GM18909 (cell line): ENCODE measurements at regions not wholly inside any gene's neighbourhood (a gene's known extent, or its start where the extent isn't known, plus 50 kb on each side); places are given as distances from the start of the nearest gene placed in this dataset.
"Not testable (repeated sequence)": the region's sequence is repeated elsewhere in the genome, so short reads cannot be mapped to it uniquely, and the experiment has no call there.

Source experiments
- ATAC-seq: cut with Tn5 transposase; IDR thresholded peaks from one replicate; pipeline ENCODE4 v1.9.1; 2021; ENCODE audit warnings: mild to moderate bottlenecking; ENCODE audit not compliant: unreplicated experiment, poor library complexity

DNA sequence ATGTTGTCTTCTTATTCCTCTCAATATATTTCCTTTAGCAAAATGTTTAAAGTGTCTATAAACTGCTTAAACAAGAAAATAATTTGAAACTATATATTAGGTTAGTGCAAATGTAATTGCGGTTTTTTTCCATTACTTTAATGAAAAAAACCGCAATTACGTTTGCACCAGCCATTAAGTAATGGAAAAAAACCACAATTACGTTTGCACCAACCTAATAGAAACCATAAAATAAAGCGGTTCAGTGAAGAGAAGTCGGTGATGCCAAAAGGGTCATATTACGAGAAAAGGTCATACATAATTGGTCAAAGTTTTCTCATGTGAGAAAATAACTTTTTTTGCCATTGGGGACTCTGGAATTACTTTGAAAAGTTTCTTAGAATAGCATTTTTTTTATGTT lies 385.6 kb upstream of the ST8SIA4 start:
- no peak for ATAC-seq

GRCh38 chr5:101284736-101285375 lies 381.8 kb upstream of the ST8SIA4 start:
- no peak for ATAC-seq

DNA sequence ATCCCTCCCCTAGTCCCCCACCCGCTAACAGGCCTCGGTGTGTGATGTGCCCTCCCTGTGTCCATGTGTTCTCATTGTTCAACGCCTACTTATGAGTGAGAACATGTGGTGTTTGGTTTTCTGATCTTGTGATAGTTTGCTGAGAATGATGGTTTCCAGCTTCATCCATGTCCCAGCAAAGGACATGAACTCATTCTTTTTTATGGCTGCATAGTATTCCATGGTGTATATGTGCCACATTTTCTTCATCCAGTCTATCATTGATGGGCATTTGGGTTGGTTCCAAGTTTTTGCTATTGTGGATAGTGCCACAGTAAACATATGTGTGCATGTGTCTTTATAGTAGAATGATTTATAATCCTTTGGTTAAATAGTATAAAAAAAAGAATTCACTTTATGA lies 380.9 kb upstream of the ST8SIA4 start:
- ATAC-seq = not testable (repeated sequence)

- ATAC-seq = no peak
These were observed 375.8 kb upstream of the ST8SIA4 start for GRCh38 chr5:101278917-101279316.

DNA sequence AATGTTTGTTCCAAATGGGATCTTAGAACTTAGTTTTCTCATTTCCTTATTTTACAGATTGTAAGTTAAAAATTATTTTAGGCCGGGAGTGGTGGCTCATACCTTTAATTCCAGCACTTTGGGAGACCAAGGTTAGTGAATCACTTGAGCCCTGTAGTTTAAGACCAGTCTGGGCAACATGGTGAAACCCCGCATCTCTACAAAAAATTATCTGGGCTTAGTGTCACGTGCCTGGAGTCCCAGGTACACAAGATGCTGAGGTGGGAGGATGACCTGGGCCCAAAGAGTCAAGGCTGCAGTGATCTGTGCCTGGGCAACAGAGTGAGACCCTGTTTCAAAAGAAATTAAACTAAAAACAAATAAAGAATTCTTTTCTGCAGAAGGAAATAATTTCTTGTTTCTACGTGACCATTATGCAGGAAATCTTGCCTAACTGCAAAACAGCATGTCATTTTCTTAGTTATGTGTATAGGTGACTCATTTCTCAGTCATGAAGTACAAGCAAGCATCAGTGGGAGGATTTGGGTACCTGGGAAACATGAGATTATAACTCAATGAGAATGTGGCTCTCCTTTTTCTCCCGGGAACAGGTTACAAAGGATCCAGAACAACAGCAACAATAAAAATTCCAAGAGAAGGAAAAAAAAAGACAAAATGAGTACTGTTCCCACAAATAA lies 375.1 kb upstream of the ST8SIA4 start:
- no peak for ATAC-seq

DNA sequence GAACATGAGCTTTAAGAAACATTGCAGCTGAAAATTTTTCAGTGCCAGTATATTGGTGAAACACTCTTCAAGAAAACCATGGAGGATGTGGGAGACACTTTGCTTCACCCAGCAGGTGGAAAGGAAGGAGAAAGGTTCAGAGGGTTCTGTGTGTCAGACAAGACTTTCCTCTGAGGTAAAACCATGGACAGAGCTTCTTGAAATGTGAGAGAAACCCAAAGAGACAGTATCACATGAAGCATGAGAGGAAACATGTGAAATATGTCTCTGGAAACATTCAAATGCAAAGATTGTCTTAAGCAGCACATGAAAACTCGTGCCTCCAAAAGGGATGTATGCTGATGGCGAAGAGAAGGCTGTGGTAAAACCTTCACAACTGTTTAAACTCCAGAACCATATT lies 368.9 kb upstream of the ST8SIA4 start:
- no peak for ATAC-seq

GRCh38 chr5:101271416-101271815 lies 368.3 kb upstream of the ST8SIA4 start:
- ATAC-seq = no peak

GRCh38 chr5:101260857-101261256 lies 357.8 kb upstream of the ST8SIA4 start:
- no peak for ATAC-seq

DNA sequence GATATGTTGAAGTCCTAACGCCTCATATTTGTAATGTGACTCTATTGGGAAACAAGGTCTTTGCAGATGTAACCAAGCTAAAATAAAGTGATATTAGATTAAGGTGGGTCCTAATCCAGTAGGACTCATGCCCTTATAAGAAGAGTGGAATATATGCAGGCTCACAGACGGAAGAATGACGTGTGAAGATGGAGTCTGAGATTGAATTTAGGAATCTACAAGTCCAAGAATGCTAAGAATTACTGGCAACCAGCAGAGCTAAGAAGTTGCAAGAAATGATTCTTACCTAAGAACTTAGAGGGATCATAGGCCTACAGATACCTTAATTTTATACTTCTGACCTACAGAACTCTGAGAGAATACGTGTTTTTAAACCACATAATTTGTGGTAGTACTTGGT lies 350.0 kb upstream of the ST8SIA4 start:
- ATAC-seq = no peak

DNA sequence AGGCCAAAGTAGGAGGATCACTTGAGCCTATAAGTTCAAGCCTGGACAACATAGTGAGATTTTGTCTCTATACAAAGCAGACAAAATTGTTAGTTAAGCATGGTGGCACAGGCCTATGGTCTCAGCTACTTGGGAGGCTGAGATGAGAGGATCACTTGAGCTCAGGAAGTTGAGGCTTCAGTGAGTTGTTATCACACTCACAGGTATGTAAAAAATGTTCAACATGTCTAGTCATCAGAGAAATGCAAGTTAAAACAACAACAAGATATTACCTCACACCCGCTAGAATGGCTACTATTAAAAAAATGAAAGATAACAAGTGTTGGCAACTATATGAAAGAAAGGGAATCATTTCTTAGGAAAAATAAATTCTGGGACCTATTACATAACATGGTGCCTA lies 341.5 kb upstream of the ST8SIA4 start:
- no peak for ATAC-seq

DNA sequence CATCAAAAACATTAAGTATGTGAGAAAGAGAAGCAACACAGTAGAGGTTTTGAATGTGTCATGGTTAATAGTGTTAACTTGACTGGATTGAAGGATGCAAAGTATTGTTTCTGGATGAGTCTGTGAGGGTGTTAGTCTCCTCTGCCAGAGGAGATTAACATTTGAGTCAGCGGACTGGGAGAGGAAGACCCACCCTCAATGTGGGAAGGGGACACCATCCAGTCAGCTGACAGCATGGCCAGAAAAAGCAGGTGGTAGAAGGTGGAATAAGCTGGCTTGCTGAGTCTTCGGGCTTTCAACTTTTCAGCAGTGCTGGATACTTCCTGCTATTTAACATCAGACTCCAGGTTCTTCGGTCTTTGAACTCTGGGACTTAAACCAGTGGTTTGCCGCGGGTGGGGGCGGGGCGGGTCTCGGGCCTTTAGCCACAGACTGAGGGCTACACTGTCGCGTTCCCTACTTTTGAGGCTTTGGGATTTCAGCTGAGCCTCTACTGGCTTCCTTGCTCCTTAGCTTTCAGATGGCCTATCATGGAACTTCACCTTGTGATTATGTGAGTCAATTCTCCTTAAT lies 309.9 kb upstream of the ST8SIA4 start:
- no peak for ATAC-seq

DNA sequence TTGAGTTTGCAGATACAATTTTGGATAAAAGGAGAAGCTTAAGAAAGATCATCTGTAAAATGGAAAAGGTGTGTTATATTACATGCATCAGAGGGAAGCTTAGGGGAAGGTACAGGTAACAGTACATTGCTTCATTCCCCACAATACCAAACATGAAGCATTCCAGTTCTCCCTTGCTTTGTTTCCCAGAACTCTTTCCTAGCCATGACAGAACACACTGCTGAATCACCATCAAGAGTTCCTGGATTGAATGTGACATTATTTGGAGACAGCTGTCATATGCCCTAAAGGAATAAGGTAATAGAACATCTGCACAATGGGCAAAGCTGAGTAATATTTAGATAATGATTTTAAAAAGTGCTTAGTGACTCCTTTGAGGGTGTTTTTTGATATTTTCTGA lies 303.5 kb upstream of the ST8SIA4 start:
- no peak for ATAC-seq

DNA sequence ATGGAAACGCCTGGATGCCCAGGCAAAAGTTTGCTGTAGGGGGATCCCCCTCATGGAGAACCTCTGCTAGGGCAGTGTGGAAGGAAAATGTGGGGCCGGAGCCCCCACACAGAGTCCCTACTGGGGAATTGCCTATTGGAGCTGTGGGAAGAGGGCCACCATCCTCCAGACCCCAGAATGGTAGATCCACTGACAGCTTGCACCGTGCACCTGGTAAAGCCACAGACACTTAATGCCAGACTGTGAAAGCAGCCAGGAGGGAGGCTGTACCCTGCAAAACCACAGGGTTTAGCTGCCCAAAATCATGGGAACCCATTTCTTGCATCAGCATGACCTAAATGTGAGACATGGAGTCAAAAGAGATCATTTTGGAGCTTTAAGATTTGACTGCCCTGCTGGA lies 302.0 kb upstream of the ST8SIA4 start:
- ATAC-seq = not testable (repeated sequence)

GRCh38 chr5:101180365-101180764 lies 277.3 kb upstream of the ST8SIA4 start:
- not testable (repeated sequence) for ATAC-seq

DNA sequence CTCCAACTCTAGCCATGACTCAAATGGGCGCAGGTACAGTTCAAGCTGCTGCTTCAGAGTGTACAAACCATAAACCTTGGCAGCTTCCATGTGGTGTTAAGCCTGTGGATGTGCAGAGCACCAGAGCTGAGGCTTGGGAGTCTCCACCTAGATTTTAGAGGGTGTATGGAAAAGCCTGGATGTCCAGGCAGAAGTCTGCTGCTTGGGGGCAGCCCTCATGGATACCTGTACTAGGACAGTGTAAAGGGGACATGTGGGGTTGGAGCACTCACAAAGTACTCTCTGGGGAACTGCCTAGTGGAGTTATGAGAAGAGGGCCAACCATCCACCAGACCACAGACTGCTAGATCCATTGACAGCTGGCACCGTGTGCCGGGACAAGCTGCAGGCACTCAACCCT lies 273.5 kb upstream of the ST8SIA4 start:
- ATAC-seq = no peak

DNA sequence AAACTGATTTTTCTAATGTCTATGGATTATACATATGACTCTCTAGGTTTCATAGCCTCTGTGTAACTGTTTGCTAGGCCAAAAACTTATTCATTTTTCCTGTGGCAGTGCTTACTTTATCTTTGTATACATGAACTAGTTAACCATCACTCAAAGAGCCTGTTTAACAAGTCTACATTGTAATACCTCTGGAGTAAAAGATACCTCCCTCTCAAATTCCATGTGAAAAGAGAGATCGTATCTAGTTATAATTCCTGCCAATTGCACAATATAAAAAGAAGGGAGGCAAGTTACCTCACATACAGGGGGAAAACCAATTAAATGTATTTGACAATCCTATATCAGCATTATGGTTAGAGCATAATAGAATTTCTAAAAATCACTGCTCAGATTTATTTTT lies 271.9 kb upstream of the ST8SIA4 start:
- no peak for ATAC-seq

DNA sequence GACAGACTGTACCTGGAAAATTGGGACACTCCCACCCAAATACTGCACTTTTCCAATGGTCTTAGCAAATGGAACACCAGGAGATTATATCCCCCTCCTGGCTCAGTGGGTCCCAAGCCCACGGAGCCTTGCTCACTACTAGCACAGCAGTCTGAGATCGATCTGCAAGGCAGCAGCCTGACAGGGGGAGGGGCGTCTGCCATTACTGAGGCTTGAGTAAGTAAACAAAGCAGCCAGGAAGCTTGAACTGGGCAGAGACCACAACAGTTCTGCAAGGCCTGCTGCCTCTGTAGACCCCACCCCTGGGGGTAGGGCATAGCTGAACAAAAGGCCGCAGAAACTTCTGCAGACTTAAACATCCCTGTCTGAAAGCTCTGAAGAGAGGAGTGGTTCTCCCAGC lies 260.0 kb upstream of the ST8SIA4 start:
- ATAC-seq = no peak

DNA sequence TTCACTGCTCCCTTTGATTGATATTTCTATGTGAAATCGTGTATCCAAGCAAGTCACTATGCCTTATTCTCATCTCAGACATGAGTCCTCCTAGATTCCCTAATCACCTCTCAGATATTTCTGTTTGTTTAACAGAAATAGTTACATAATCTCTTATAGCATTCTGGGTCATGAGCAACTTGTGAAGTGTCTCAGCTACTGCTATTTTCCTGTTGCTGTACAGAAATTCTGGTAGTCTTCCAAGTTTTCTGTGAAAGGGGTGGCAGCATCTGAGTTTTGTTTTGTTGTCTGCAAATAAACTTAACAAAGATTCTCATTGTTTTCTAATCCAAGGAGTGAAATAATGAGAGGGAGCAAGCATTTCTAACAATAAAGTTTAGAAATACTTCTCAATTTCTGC lies 256.9 kb upstream of the ST8SIA4 start:
- no peak for ATAC-seq

GRCh38 chr5:101159006-101159405 lies 255.9 kb upstream of the ST8SIA4 start:
- ATAC-seq = no peak

DNA sequence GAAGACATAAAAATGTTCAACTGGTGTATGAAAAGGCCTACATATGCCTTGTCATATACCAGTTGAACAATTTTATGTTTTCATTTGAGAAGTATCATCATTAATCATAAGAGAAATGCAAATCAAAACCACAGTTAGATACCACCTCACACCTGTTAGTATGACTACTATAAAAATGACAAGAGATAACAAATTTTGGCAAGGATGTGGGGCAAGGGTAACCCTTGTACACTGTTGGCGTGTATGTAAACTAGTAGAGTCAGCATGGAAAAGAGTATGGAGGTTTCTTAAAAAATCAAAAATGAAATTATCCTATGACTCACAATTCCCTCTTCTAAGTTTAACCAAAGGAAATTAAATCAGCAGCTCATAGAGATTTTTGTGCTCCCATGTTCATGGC lies 250.4 kb upstream of the ST8SIA4 start:
- ATAC-seq = no peak

DNA sequence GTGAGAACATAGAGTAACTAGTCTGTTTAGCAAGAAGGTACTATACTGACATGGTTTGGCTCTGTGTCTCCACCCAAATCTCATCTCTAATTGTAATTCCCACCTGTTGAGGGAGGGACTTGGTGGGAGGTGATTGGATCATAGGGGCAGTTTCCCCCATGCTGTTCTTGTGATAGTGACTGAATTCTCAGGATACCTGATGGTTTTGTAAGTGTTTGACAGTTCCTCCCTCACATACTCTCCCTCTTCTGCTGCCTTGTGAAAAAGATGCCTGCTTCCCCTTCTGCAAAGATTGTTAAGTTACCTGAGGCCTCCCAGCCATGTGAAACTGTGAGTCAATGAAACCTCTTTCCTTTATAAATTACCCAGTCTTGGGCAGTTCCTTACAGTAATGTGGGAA lies 240.4 kb upstream of the ST8SIA4 start:
- ATAC-seq = no peak

GRCh38 chr5:101142102-101142501 lies 239.0 kb upstream of the ST8SIA4 start:
- ATAC-seq = no peak
